GM23338 (cell line): ENCODE measurements at regions not wholly inside any gene's neighbourhood (a gene's known extent, or its start where the extent isn't known, plus 50 kb on each side); places are given as distances from the start of the nearest gene placed in this dataset.

Experiments
- ATAC-seq: fragments of 200-7000 bp; cut with Tn5 transposase; 3 replicates; pipeline ENCODE4 v1.9.1; 2020
- DNase-seq: peaks from one replicate; pipeline ENCODE4 v3.0.0-alpha.2; 2015; ENCODE audit warnings: low spot score
- H2AFZ ChIP-seq: fragments of 200-600 bp; sonication (generic); 2 replicates; pipeline ENCODE4 v1.8.0; 2016; ENCODE audit warnings: antibody characterized with exemption, mild to moderate bottlenecking, moderate library complexity
- H3F3A ChIP-seq: fragments of 200-600 bp; sonication (generic); replicated peaks from 2 replicates; pipeline ENCODE4 v1.8.0; 2017; ENCODE audit warnings: antibody characterized with exemption, mixed run types, low read depth
- H3K27ac ChIP-seq: fragments of 200-600 bp; sonication (generic); 2 replicates; pipeline ENCODE4 v1.6.1; 2016; ENCODE audit warnings: low read depth
- H3K27me3 ChIP-seq: fragments of 200-600 bp; sonication (generic); 2 replicates; pipeline ENCODE4 v1.8.0; 2016; ENCODE audit warnings: mild to moderate bottlenecking, mixed run types, moderate library complexity; ENCODE audit not compliant: insufficient read depth
- H3K36me3 ChIP-seq: fragments of 200-600 bp; sonication (generic); 2 replicates; pipeline ENCODE4 v1.8.0; 2016; ENCODE audit warnings: mild to moderate bottlenecking; ENCODE audit not compliant: insufficient read depth
- H3K4me1 ChIP-seq: fragments of 200-600 bp; sonication (generic); 2 replicates; pipeline ENCODE4 v1.8.0; 2016; ENCODE audit warnings: mild to moderate bottlenecking, moderate library complexity; ENCODE audit not compliant: insufficient read depth
- H3K4me2 ChIP-seq: fragments of 200-600 bp; sonication (generic); 2 replicates; pipeline ENCODE4 v1.7.1; 2017; ENCODE audit warnings: mixed run types
- H3K4me3 ChIP-seq: fragments of 200-600 bp; sonication (generic); 2 replicates; pipeline ENCODE4 v1.6.1; 2016; ENCODE audit warnings: mixed run types
- H3K79me2 ChIP-seq: fragments of 200-600 bp; sonication (generic); replicated peaks from 2 replicates; pipeline ENCODE4 v1.8.0; 2017; ENCODE audit warnings: mild to moderate bottlenecking; ENCODE audit not compliant: insufficient read depth
- H3K9me2 ChIP-seq: fragments of 200-600 bp; sonication (generic); 2 replicates; pipeline ENCODE4 v1.8.0; 2017; ENCODE audit not compliant: insufficient read depth
- H4K20me1 ChIP-seq: fragments of 200-600 bp; sonication (generic); replicated peaks from 2 replicates; pipeline ENCODE4 v1.8.0; 2017; ENCODE audit warnings: mild to moderate bottlenecking; ENCODE audit not compliant: insufficient read depth
- H3K27ac Mint-ChIP-seq: 2 replicates; pipeline ENCODE4 v1.8.0; 2020; ENCODE audit warnings: inconsistent platforms, mild to moderate bottlenecking, moderate library complexity, mixed read lengths
- H3K27me3 Mint-ChIP-seq: 3 replicates; pipeline ENCODE4 v1.8.0; 2022; ENCODE audit warnings: low read depth, mild to moderate bottlenecking, moderate library complexity, mixed read lengths, inconsistent platforms; ENCODE audit not compliant: insufficient read depth, poor library complexity
- H3K36me3 Mint-ChIP-seq: 3 replicates; pipeline ENCODE4 v1.8.0; 2021; ENCODE audit warnings: low read depth, mild to moderate bottlenecking, inconsistent platforms, moderate library complexity, mixed read lengths
- H3K4me1 Mint-ChIP-seq: 3 replicates; pipeline ENCODE4 v1.8.0; 2020; ENCODE audit warnings: mild to moderate bottlenecking, inconsistent platforms, mixed read lengths
- H3K4me3 Mint-ChIP-seq: 3 replicates; pipeline ENCODE4 v1.8.0; 2021; ENCODE audit warnings: moderate library complexity, mild to moderate bottlenecking, inconsistent platforms, mixed read lengths
- H3K9me3 Mint-ChIP-seq: 3 replicates; pipeline ENCODE4 v1.8.0; 2020; ENCODE audit warnings: moderate library complexity, mild to moderate bottlenecking, inconsistent platforms, mixed read lengths
- CTCF ChIP-seq, 2 experiments: fragments of 200-600 bp in 1 of 2; sonication (generic) in 1 of 2; conservative IDR thresholded peaks; 2 replicates each; pipeline versions ENCODE4 v1.5.1 to v1.6.1; 2016 to 2017; ENCODE audit warnings: antibody characterized with exemption in 2 of 2, low read depth in 2 of 2, mild to moderate bottlenecking in 2 of 2, moderate library complexity in 1 of 2
- EZH2phosphoT487 ChIP-seq: fragments of 200-600 bp; sonication (generic); IDR thresholded peaks from one replicate; pipeline ENCODE4 v1.8.1; 2018; ENCODE audit warnings: antibody characterized with exemption; ENCODE audit not compliant: unreplicated experiment
- JUNB ChIP-seq: IDR thresholded peaks from one replicate; pipeline ENCODE4 v1.6.1; 2016; ENCODE audit warnings: antibody characterized with exemption; ENCODE audit not compliant: unreplicated experiment
- REST ChIP-seq: IDR thresholded peaks from one replicate; pipeline ENCODE4 v1.6.1; 2018; ENCODE audit warnings: antibody characterized with exemption; ENCODE audit not compliant: unreplicated experiment
- ZNF114 ChIP-seq: fragments of 250-450 bp; sonication (Bioruptor Pico); IDR thresholded peaks from 2 replicates; pipeline ENCODE4 v1.5.0; 2020; ENCODE audit warnings: mild to moderate bottlenecking, moderate library complexity
- ZNF462 ChIP-seq: fragments of 250-450 bp; sonication (Bioruptor Pico); IDR thresholded peaks from 2 replicates; pipeline ENCODE4 v1.5.0; 2020; ENCODE audit warnings: mild to moderate bottlenecking, moderate library complexity

GRCh38 chrX:142601792-142602191 is 396.7 kb upstream of the MAGEC2 start:
- no peak overlapping the region for H3K27ac ChIP-seq
- Mint-ChIP-seq H3K9me3 (peaks cover 3% of the 10 kb centered on the region), H3K27me3 (no peaks in the 10 kb centered on the region)

More at GRCh38 chrX:142601792-142602191, 396.7 kb upstream of the MAGEC2 start:
- H3K4me3 ChIP-seq: no peak overlapping the region
- Mint-ChIP-seq H3K27ac (no peak overlapping the region), H3K4me1 (no peaks in the 10 kb centered on the region), H3K36me3 (peaks cover 4% of the 10 kb centered on the region; the same call in 2 of the 3 replicates), H3K4me3 (no peak overlapping the region)
- H3K79me2 ChIP-seq: no peaks in the 10 kb centered on the region
- no peak overlapping the region for H3K4me2 ChIP-seq
- H3K4me1 ChIP-seq: no peaks in the 10 kb centered on the region
- no peaks in the 10 kb centered on the region for H3K36me3 ChIP-seq
- no peak for DNase-seq
- H3K9me2 ChIP-seq: no peaks in the 10 kb centered on the region
- TF ChIP-seq ZNF114 (CRISPR knock-in tag): no peak
- no peak for TF ChIP-seq JUNB
- no peak for TF ChIP-seq REST
- TF ChIP-seq CTCF (conservative IDR thresholded peaks at IDR 0.05; ENCODE audit: low read depth in 2 of 2): no peak
- no peak for TF ChIP-seq EZH2phosphoT487
- TF ChIP-seq ZNF462 (CRISPR knock-in tag): no peak
- H3F3A ChIP-seq: no peaks in the 10 kb centered on the region
- H2AFZ ChIP-seq: no peak overlapping the region
- no peak for ATAC-seq
- H4K20me1 ChIP-seq: no peaks in the 10 kb centered on the region
- no peaks in the 10 kb centered on the region for H3K27me3 ChIP-seq
